Activated CD8-positive, alpha-beta T cell treated with anti-CD3 and anti-CD28 coated beads for 36 hours (primary cell): ENCODE measurements at regions not wholly inside any gene's neighbourhood (a gene's known extent, or its start where the extent isn't known, plus 50 kb on each side); places are given as distances from the start of the nearest gene placed in this dataset.
"Not testable (repeated sequence)": the region's sequence is repeated elsewhere in the genome, so short reads cannot be mapped to it uniquely, and the experiment has no call there.

Experiments used
- ATAC-seq: fragments of 200-7000 bp; cut with Tn5 transposase; one replicate; pipeline ENCODE4 v1.10.0; 2021; ENCODE audit warnings: mild to moderate bottlenecking, moderate library complexity
- CTCF ChIA-PET: fragments of 350-600 bp; sonication (Branson Sonifier 250); formaldehyde crosslinking; loops from one replicate; lab custom pipeline; 2021; ENCODE audit warnings: antibody characterized with exemption; lab: Charles Lee
- POLR2A ChIA-PET: fragments of 350-600 bp; sonication (Branson Sonifier 250); formaldehyde crosslinking; loops from one replicate; lab custom pipeline; 2021; ENCODE audit warnings: antibody characterized with exemption; lab: Charles Lee
- DNase-seq: peaks from one replicate; pipeline ENCODE4 v3.0.0-alpha.2; 2020
- H3K27ac Mint-ChIP-seq: one replicate; pipeline ENCODE4 v1.8.0; 2021; ENCODE audit warnings: mild to moderate bottlenecking, mixed read lengths
- H3K27me3 Mint-ChIP-seq: one replicate; pipeline ENCODE4 v1.8.0; 2021; ENCODE audit warnings: mixed read lengths
- H3K36me3 Mint-ChIP-seq: one replicate; pipeline ENCODE4 v1.8.0; 2021; ENCODE audit warnings: low read depth, mixed read lengths
- H3K4me1 Mint-ChIP-seq: one replicate; pipeline ENCODE4 v1.8.0; 2021; ENCODE audit warnings: low read depth, mixed read lengths
- H3K4me3 Mint-ChIP-seq: one replicate; pipeline ENCODE4 v1.8.0; 2021; ENCODE audit warnings: mild to moderate bottlenecking, moderate library complexity, mixed read lengths
- H3K9me3 Mint-ChIP-seq: one replicate; pipeline ENCODE4 v1.8.0; 2021; ENCODE audit warnings: mixed read lengths
- intact Hi-C: fragments of 100-400 bp; cut with micrococcal nuclease; formaldehyde crosslinking; loops from one replicate; pipeline ENCODE4 v1.10.0; 2022
- TF ChIP-seq, protein P1 (sequence below): fragments of 200-600 bp; IDR thresholded peaks from one replicate; pipeline ENCODE4 v1.8.0; 2022; ENCODE audit warnings: antibody characterized with exemption, mild to moderate bottlenecking

DNA sequence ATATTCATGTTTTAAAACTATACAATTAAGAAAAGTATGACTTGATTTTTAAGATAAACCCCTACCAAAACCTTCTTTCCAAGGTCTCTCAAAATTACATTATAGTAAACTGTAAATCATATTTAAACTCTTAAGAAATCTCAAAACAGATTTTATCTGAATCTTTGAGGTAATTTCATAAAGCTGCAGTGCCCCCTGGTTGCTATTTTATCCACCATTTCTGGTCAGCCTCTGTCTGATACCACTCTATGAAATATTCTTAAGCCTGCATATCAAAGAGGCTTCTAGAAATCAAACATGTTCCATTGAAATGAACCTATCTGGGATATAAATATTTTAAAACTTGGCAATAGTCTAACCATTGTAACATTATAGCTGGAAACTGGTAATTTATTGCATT is 317.3 kb downstream of the COL11A1 start:
- TF ChIP-seq, protein P1, sequence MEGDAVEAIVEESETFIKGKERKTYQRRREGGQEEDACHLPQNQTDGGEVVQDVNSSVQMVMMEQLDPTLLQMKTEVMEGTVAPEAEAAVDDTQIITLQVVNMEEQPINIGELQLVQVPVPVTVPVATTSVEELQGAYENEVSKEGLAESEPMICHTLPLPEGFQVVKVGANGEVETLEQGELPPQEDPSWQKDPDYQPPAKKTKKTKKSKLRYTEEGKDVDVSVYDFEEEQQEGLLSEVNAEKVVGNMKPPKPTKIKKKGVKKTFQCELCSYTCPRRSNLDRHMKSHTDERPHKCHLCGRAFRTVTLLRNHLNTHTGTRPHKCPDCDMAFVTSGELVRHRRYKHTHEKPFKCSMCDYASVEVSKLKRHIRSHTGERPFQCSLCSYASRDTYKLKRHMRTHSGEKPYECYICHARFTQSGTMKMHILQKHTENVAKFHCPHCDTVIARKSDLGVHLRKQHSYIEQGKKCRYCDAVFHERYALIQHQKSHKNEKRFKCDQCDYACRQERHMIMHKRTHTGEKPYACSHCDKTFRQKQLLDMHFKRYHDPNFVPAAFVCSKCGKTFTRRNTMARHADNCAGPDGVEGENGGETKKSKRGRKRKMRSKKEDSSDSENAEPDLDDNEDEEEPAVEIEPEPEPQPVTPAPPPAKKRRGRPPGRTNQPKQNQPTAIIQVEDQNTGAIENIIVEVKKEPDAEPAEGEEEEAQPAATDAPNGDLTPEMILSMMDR = no peak
- H3K9me3 Mint-ChIP-seq = no peaks in the 10 kb centered on the region
- intact Hi-C loops = no loop called here
- peak; percentile 4 for DNase-seq
- H3K4me3 Mint-ChIP-seq = no peak overlapping the region
- H3K36me3 Mint-ChIP-seq = no peaks in the 10 kb centered on the region
- ChIA-PET CTCF (no interaction called here), POLR2A (no interaction called here)
- H3K4me1 Mint-ChIP-seq = no peaks in the 10 kb centered on the region
- no peak for ATAC-seq
- no peaks in the 10 kb centered on the region for H3K27me3 Mint-ChIP-seq
- no peak overlapping the region for H3K27ac Mint-ChIP-seq

DNA sequence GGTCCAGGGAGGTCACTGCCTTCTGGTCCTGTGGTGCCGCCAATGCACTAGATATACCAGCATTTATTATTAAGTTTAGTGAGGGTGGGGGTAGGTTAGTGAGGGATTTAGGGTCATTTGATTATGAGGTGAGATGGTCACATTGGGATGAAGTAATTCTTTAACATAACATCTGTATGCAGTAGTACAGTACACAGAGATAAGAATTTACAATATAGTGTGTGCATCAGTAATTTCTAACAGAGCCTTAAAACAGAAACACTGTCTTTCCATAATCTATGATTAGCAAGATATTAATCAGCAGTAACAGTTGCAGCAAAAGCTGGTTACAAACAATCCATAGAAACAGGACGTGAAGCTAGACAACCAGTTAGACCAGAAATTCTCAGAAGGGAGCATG is 318.4 kb downstream of the COL11A1 start:
- ATAC-seq, POLR2A ChIA-PET, H3K9me3 Mint-ChIP-seq, H3K4me3 Mint-ChIP-seq, DNase-seq, CTCF ChIA-PET, intact Hi-C loops, H3K27me3 Mint-ChIP-seq, H3K27ac Mint-ChIP-seq, H3K36me3 Mint-ChIP-seq, H3K4me1 Mint-ChIP-seq: not testable (repeated sequence)

DNA sequence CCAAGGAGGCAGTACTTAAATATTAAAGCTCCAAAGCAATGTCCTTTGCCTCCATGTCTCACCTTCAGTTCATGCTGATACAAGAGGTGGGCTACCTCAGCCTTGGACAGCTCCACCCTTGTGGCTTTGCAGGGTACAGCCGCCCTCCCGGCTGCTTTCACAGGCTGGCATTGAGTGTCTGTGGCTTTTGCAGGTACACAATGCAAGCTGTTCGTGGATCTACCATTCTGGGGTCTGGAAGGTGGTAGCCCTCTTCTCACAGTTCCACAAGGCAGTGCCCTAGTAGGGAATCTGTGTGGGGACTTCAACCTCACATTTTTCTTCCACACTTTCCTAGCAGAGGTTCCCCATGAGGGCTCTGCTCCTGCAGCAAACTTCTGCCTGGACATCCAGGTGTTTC is 324.8 kb downstream of the COL11A1 start:
- H3K36me3 Mint-ChIP-seq = no peaks in the 10 kb centered on the region
- TF ChIP-seq, protein P1 = no peak
- intact Hi-C loops = no loop called here
- no peaks in the 10 kb centered on the region for H3K27me3 Mint-ChIP-seq
- no peak overlapping the region for H3K4me3 Mint-ChIP-seq
- H3K9me3 Mint-ChIP-seq = peaks cover 8% of the 10 kb centered on the region
- DNase-seq = no peak
- ChIA-PET CTCF (no interaction called here), POLR2A (no interaction called here)
- H3K4me1 Mint-ChIP-seq = no peaks in the 10 kb centered on the region
- ATAC-seq = no peak
- no peak overlapping the region for H3K27ac Mint-ChIP-seq

- no peak for DNase-seq
- Mint-ChIP-seq H3K9me3 (peaks cover 8% of the 10 kb centered on the region), H3K27me3 (no peaks in the 10 kb centered on the region), H3K27ac (no peak overlapping the region), H3K36me3 (no peaks in the 10 kb centered on the region), H3K4me3 (no peak overlapping the region), H3K4me1 (no peaks in the 10 kb centered on the region)
- intact Hi-C loops = no loop called here
- TF ChIP-seq, protein P1 = no peak
- no peak for ATAC-seq
- ChIA-PET POLR2A (no interaction called here), CTCF (no interaction called here)
Measured at GRCh38 chr1:102782144-102782543, 326.2 kb downstream of the COL11A1 start.

DNA sequence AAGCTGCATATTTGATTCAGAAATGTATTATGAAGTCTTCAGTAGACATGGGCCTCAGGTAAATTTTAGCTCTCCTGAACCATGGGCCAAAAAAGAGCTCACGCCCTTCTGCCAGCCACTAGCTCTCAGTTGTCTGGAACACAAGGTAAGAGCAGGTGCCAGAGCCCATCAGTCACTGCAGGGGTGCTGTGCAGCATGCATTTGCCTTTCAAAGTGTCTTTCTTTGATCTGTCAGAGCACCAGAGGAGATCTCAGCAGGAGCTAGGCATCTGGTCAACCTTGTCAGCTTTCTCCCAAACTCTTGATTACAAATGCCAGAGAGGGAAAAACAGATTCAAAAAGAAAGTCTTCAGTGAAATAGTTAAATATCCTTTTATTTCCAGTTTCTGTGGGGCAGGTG is 332.3 kb downstream of the COL11A1 start:
- DNase-seq (no peak), ATAC-seq (no peak)
- POLR2A ChIA-PET = no interaction called here
- H3K9me3 Mint-ChIP-seq = no peaks in the 10 kb centered on the region
- no peak overlapping the region for H3K4me3 Mint-ChIP-seq
- intact Hi-C loops = no loop called here
- H3K4me1 Mint-ChIP-seq = no peaks in the 10 kb centered on the region
- no peaks in the 10 kb centered on the region for H3K27me3 Mint-ChIP-seq
- CTCF ChIA-PET = no interaction called here
- TF ChIP-seq, protein P1 = no peak
- no peaks in the 10 kb centered on the region for H3K36me3 Mint-ChIP-seq
- H3K27ac Mint-ChIP-seq = no peak overlapping the region

DNA sequence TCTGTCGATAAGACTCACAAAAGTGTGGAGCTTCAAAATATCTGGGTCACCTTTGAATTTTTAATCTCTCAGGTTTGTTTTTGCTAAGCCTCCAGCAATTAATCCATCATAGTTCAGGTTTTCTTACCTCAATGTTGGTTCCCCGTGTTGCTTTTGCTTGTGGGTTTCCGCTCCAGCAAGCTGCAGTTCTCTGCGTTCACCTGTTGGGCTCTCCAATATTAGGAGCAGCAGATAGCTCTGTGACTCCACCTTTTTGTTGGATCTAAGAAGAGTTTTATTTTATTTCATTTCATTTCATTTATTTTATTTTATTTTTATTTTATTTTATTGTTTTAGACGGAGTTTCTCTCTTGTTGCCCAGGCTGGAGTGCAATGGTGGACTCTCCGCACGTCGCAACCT is 335.5 kb downstream of the COL11A1 start:
- Mint-ChIP-seq H3K36me3 (no peaks in the 10 kb centered on the region), H3K4me1 (no peaks in the 10 kb centered on the region), H3K4me3 (no peak overlapping the region), H3K9me3 (no peaks in the 10 kb centered on the region), H3K27me3 (no peaks in the 10 kb centered on the region), H3K27ac (no peak overlapping the region)
- ATAC-seq (no peak), DNase-seq (no peak)
- intact Hi-C loops = no loop called here
- TF ChIP-seq, protein P1 = no peak
- ChIA-PET POLR2A (no interaction called here), CTCF (no interaction called here)
